ENCODE measurements at regions not wholly inside any gene's neighbourhood (a gene's known extent, or its start where the extent isn't known, plus 50 kb on each side); places are given as distances from the start of the nearest gene placed in this dataset.

DNA sequence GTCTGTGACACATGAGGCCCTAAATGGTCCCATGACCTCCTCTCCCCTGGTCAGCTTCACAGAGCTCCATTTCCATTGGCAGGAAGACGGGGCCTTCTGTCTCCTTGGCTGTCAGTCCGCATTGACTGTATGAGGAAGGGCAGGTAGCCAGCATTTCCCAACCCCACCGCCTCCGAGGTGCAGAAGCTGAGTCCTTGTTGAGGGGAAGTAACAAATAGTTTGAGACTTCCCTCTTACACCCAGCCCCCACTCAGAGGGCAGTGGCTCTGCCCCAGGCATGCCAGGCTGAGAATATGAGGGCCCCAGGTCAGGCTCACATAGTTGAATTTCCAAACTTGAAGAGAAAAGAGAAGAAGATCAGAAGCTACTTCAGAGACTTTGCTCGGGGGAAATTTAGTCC lies 611.1 kb downstream of the BRD1 start:
- TF ChIP-seq, protein P1, sequence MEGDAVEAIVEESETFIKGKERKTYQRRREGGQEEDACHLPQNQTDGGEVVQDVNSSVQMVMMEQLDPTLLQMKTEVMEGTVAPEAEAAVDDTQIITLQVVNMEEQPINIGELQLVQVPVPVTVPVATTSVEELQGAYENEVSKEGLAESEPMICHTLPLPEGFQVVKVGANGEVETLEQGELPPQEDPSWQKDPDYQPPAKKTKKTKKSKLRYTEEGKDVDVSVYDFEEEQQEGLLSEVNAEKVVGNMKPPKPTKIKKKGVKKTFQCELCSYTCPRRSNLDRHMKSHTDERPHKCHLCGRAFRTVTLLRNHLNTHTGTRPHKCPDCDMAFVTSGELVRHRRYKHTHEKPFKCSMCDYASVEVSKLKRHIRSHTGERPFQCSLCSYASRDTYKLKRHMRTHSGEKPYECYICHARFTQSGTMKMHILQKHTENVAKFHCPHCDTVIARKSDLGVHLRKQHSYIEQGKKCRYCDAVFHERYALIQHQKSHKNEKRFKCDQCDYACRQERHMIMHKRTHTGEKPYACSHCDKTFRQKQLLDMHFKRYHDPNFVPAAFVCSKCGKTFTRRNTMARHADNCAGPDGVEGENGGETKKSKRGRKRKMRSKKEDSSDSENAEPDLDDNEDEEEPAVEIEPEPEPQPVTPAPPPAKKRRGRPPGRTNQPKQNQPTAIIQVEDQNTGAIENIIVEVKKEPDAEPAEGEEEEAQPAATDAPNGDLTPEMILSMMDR (IDR thresholded peaks at IDR 0.05) = no peak
- TF ChIP-seq ZFX (IDR thresholded peaks at IDR 0.05; ENCODE audit: borderline replicate concordance) = no peak
